ENCODE measurements at regions not wholly inside any gene's neighbourhood (a gene's known extent, or its start where the extent isn't known, plus 50 kb on each side); places are given as distances from the start of the nearest gene placed in this dataset.
A peak's percentile ranks its signal among the peaks of the same experiment; 100 is the strongest.

GRCh38 chr6:126145351-126145750 is 159.0 kb downstream of the TRMT11 start:
- DNase-seq (ENCODE audit: insufficient read length, low spot score) = no peak
- no peak for FAIRE-seq

GRCh38 chr6:126147291-126147815 is 161.0 kb downstream of the TRMT11 start:
- DNase-seq (ENCODE audit: insufficient read length, low spot score) = no peak
- no peak for FAIRE-seq

- DNase-seq (ENCODE audit: insufficient read length, low spot score) (no peak), FAIRE-seq (no peak)
Measured at GRCh38 chr6:126148853-126149252, 162.5 kb downstream of the TRMT11 start.

GRCh38 chr6:126152372-126152745 is 166.0 kb downstream of the TRMT11 start:
- peak; percentile 16 for FAIRE-seq

GRCh38 chr6:126153661-126154060 is 167.3 kb downstream of the TRMT11 start:
- DNase-seq (ENCODE audit: insufficient read length, low spot score) = no peak
- no peak for FAIRE-seq

More at GRCh38 chr6:126152372-126152745, 166.0 kb downstream of the TRMT11 start:
- DNase-seq (ENCODE audit: insufficient read length, low spot score) = no peak

- no peak for FAIRE-seq
- no peak for DNase-seq (ENCODE audit: insufficient read length, low spot score)
Measured at GRCh38 chr6:126156973-126157372, 170.6 kb downstream of the TRMT11 start.

- FAIRE-seq (no peak), DNase-seq (ENCODE audit: insufficient read length, low spot score) (no peak)
Measured at GRCh38 chr6:126167726-126168125, 172.2 kb upstream of the CENPW start.

GRCh38 chr6:126170433-126170832 is 169.5 kb upstream of the CENPW start:
- DNase-seq (ENCODE audit: insufficient read length, low spot score) = no peak
- no peak for FAIRE-seq

- DNase-seq (ENCODE audit: insufficient read length, low spot score) (peak; percentile 10), FAIRE-seq (no peak)
Measured at GRCh38 chr6:126170978-126171382, 168.9 kb upstream of the CENPW start.

- no peak for DNase-seq (ENCODE audit: insufficient read length, low spot score)
Measured at GRCh38 chr6:126172131-126172530, 167.8 kb upstream of the CENPW start.

GRCh38 chr6:126173265-126173664 is 166.7 kb upstream of the CENPW start:
- FAIRE-seq = no peak
- no peak for DNase-seq (ENCODE audit: insufficient read length, low spot score)

More at GRCh38 chr6:126172131-126172530, 167.8 kb upstream of the CENPW start:
- no peak for FAIRE-seq

GRCh38 chr6:126174697-126175096 is 165.2 kb upstream of the CENPW start:
- FAIRE-seq = no peak
- DNase-seq (ENCODE audit: insufficient read length, low spot score) = no peak

GRCh38 chr6:126175251-126175650 is 164.7 kb upstream of the CENPW start:
- no peak for FAIRE-seq
- no peak for DNase-seq (ENCODE audit: insufficient read length, low spot score)

- FAIRE-seq (no peak), DNase-seq (ENCODE audit: insufficient read length, low spot score) (no peak)
Measured at GRCh38 chr6:126176282-126176681, 163.6 kb upstream of the CENPW start.

GRCh38 chr6:126180585-126180984 is 159.3 kb upstream of the CENPW start:
- FAIRE-seq (no peak), DNase-seq (ENCODE audit: insufficient read length, low spot score) (peak; percentile 26)

GRCh38 chr6:126181173-126181741 is 158.7 kb upstream of the CENPW start:
- no peak for FAIRE-seq
- no peak for DNase-seq (ENCODE audit: insufficient read length, low spot score)

GRCh38 chr6:126181890-126182289 is 158.0 kb upstream of the CENPW start:
- DNase-seq (ENCODE audit: insufficient read length, low spot score) (no peak), FAIRE-seq (no peak)

- FAIRE-seq (no peak), DNase-seq (ENCODE audit: insufficient read length, low spot score) (no peak)
Measured at GRCh38 chr6:126182650-126183311, 157.1 kb upstream of the CENPW start.

GRCh38 chr6:126185774-126186173 is 154.1 kb upstream of the CENPW start:
- DNase-seq (ENCODE audit: insufficient read length, low spot score) (no peak), FAIRE-seq (no peak)

- DNase-seq (ENCODE audit: insufficient read length, low spot score) (peak; percentile 11), FAIRE-seq (no peak)
Measured at GRCh38 chr6:126188279-126188909, 151.5 kb upstream of the CENPW start.

- DNase-seq (ENCODE audit: insufficient read length, low spot score) (no peak), FAIRE-seq (no peak)
Measured at GRCh38 chr6:126195625-126196236, 144.2 kb upstream of the CENPW start.
